B cell (primary cell): ENCODE measurements at regions not wholly inside any gene's neighbourhood (a gene's known extent, or its start where the extent isn't known, plus 50 kb on each side); places are given as distances from the start of the nearest gene placed in this dataset.

Source experiments
- ATAC-seq: fragments of 200-7000 bp; cut with Tn5 transposase; one replicate; pipeline ENCODE4 v1.10.0; 2021; ENCODE audit warnings: low read depth, mild to moderate bottlenecking, moderate number of reproducible peaks, moderate library complexity
- CTCF ChIA-PET: fragments of 350-600 bp; sonication (Branson Sonifier 250); formaldehyde crosslinking; loops from one replicate; lab custom pipeline; 2021; ENCODE audit warnings: antibody characterized with exemption, inconsistent platforms; lab: Charles Lee
- POLR2A ChIA-PET: fragments of 350-600 bp; sonication (Branson Sonifier 250); formaldehyde crosslinking; loops from one replicate; lab custom pipeline; 2021; ENCODE audit warnings: antibody characterized with exemption; lab: Charles Lee
- DNase-seq: peaks from one replicate; pipeline ENCODE4 v3.0.0; 2013
- H2AFZ ChIP-seq: 2 replicates; pipeline ENCODE4 v1.6.1; 2012; ENCODE audit warnings: mild to moderate bottlenecking, low read depth, low read length; ENCODE audit not compliant: insufficient read depth, poor library complexity, severe bottlenecking
- H3K27ac ChIP-seq, 2 donors: 1 replicate in 1 of 2; 2 replicates in 1 of 2; pipeline ENCODE4 v1.5.1; 2012 to 2013; ENCODE audit warnings: low read length in 2 of 2, mild to moderate bottlenecking in 2 of 2, moderate library complexity in 1 of 2
- H3K27me3 ChIP-seq, 4 experiments: fragments of 200-600 bp in 1 of 4; sonication (generic) in 1 of 4; replicated peaks in 1 of 4; 1 replicate in 2 of 4; 2 replicates in 2 of 4; pipeline versions ENCODE4 v1.6.1 to v1.7.0; 2013 to 2016; ENCODE audit warnings: low read length in 3 of 4, mild to moderate bottlenecking in 2 of 4, mixed read lengths in 1 of 4, moderate library complexity in 1 of 4; ENCODE audit not compliant: insufficient read depth in 4 of 4, control insufficient read depth in 3 of 4; ENCODE audit errors: control extremely low read depth in 1 of 4
- H3K36me3 ChIP-seq, 2 experiments: replicated peaks in 1 of 2; 1 replicate in 1 of 2; 2 replicates in 1 of 2; pipeline versions ENCODE4 v1.6.1 to v1.7.1; 2013; ENCODE audit warnings: low read length in 1 of 2; ENCODE audit not compliant: insufficient read depth in 2 of 2, control insufficient read depth in 1 of 2; ENCODE audit errors: control extremely low read depth in 1 of 2, extremely low read depth in 1 of 2
- H3K4me1 ChIP-seq, 2 donors: fragments of 200-600 bp in 1 of 2; sonication (generic) in 1 of 2; 1 replicate in 1 of 2; 2 replicates in 1 of 2; pipeline versions ENCODE4 v1.5.1 to v1.6.1; 2013 to 2017; ENCODE audit warnings: low read length in 2 of 2; ENCODE audit not compliant: control insufficient read depth in 2 of 2, insufficient read depth in 2 of 2
- H3K4me2 ChIP-seq: replicated peaks from 2 replicates; pipeline ENCODE3; 2012; ENCODE audit warnings: mild to moderate bottlenecking, low read depth, low read length; ENCODE audit not compliant: poor library complexity, severe bottlenecking
- H3K4me3 ChIP-seq, 5 experiments: fragments of 200-600 bp in 1 of 5; sonication (generic) in 1 of 5; 1 replicate in 3 of 5; 2 replicates in 2 of 5; pipeline versions ENCODE4 v1.5.1 to v1.7.0; 2011 to 2016; ENCODE audit warnings: low read length in 4 of 5, mild to moderate bottlenecking in 4 of 5, low read depth in 2 of 5, control low read depth in 1 of 5, moderate library complexity in 1 of 5; ENCODE audit not compliant: insufficient read depth in 1 of 5; ENCODE audit errors: control extremely low read depth in 1 of 5, extremely low read depth in 1 of 5
- H3K79me2 ChIP-seq: fragments of 200-600 bp; sonication (generic); one replicate; pipeline ENCODE4 v1.6.0; 2016; ENCODE audit warnings: low read length; ENCODE audit not compliant: control insufficient read depth, insufficient read depth
- H3K9ac ChIP-seq: fragments of 200-600 bp; sonication (generic); 2 replicates; pipeline ENCODE4 v1.6.1; 2017; ENCODE audit warnings: mild to moderate bottlenecking, low read length, moderate library complexity
- H3K9me3 ChIP-seq, 3 donors: one replicate each; pipeline versions ENCODE4 v1.6.1 to v1.7.1; 2013; ENCODE audit warnings: low read length in 2 of 3; ENCODE audit not compliant: control insufficient read depth in 2 of 3, insufficient read depth in 1 of 3; ENCODE audit errors: control extremely low read depth in 1 of 3
- H4K20me1 ChIP-seq: 2 replicates; pipeline ENCODE4 v1.6.0; 2012; ENCODE audit warnings: mild to moderate bottlenecking, low read length; ENCODE audit not compliant: insufficient read depth, control insufficient read depth, poor library complexity, severe bottlenecking
- H3K27ac Mint-ChIP-seq: one replicate; pipeline ENCODE4 v1.8.0; 2021; ENCODE audit warnings: mixed read lengths
- H3K27me3 Mint-ChIP-seq: one replicate; pipeline ENCODE4 v1.8.0; 2021; ENCODE audit warnings: mixed read lengths
- H3K4me1 Mint-ChIP-seq: one replicate; pipeline ENCODE4 v1.8.0; 2021; ENCODE audit warnings: mixed read lengths
- H3K4me3 Mint-ChIP-seq: one replicate; pipeline ENCODE4 v1.8.0; 2021; ENCODE audit warnings: mixed read lengths
- H3K9me3 Mint-ChIP-seq: one replicate; pipeline ENCODE4 v1.8.0; 2022; ENCODE audit warnings: mixed read lengths; ENCODE audit not compliant: insufficient read depth
- CTCF ChIP-seq: fragments of 200-600 bp; IDR thresholded peaks from one replicate; pipeline ENCODE4 v1.8.0; 2022; ENCODE audit warnings: antibody characterized with exemption, mild to moderate bottlenecking
- EZH2 ChIP-seq: IDR thresholded peaks from 2 replicates; pipeline ENCODE4 v1.6.1; 2012; ENCODE audit warnings: borderline replicate concordance, low read depth, mild to moderate bottlenecking, moderate library complexity, low read length; ENCODE audit not compliant: insufficient read depth, poor library complexity, severe bottlenecking
- WGBS: methylation state at CpG from one replicate; pipeline ENCODE4 v1.1.5; 2013; ENCODE audit warnings: missing lambda C conversion rate; ENCODE audit not compliant: insufficient coverage; 5-methylcytosine and 5-hydroxymethylcytosine counted together
- intact Hi-C: fragments of 100-400 bp; cut with micrococcal nuclease; formaldehyde crosslinking; loops from one replicate; pipeline ENCODE4 v1.10.0; 2022

- H3K9me3 ChIP-seq = peaks cover 0 to 3% (median 0%) of the 10 kb centered on the region in 3 donors
- POLR2A ChIA-PET = no interaction called here
- no peak for DNase-seq
- Mint-ChIP-seq H3K4me1 (peaks cover 7% of the 10 kb centered on the region), H3K27me3 (peaks cover 9% of the 10 kb centered on the region), H3K9me3 (no peaks in the 10 kb centered on the region), H3K4me3 (no peak overlapping the region), H3K27ac (no peak overlapping the region)
- ATAC-seq = no peak
- H3K9ac ChIP-seq = no peak overlapping the region
- no peaks in the 10 kb centered on the region for H4K20me1 ChIP-seq
- CTCF ChIA-PET = interaction anchor here (1.1 kb wide), 1 partner anchor 22 kb away, joined by 3 read pairs; no protein-coding TSS in a partner anchor
- no peaks in the 10 kb centered on the region for H3K36me3 ChIP-seq
- no peak overlapping the region for H2AFZ ChIP-seq
- intact Hi-C loops = no loop called here
- TF ChIP-seq EZH2 (no peak), CTCF (no peak)
- H3K27me3 ChIP-seq = peaks cover 0 to 2% (median 0%) of the 10 kb centered on the region in 4 experiments
- no peak overlapping the region for H3K27ac ChIP-seq
- WGBS = 75% methylated on average over 1 of the region's 1 CpG
- H3K79me2 ChIP-seq = no peaks in the 10 kb centered on the region
- H3K4me3 ChIP-seq = no peak overlapping the region
- peaks cover 9 to 10% of the 10 kb centered on the region in 2 donors for H3K4me1 ChIP-seq
- no peak overlapping the region for H3K4me2 ChIP-seq
Observed at GRCh38 chr1:157916887-157917570, 75.4 kb upstream of the CD5L start.

GRCh38 chr1:157920748-157921147 lies 72.7 kb upstream of the KIRREL1 start:
- Histone ChIP-seq H3K9ac (no peak overlapping the region), H3K4me3 (no peak overlapping the region), H3K4me2 (no peak overlapping the region), H3K27ac (no peak overlapping the region), H2AFZ (no peak overlapping the region), H3K79me2 (no peaks in the 10 kb centered on the region), H4K20me1 (no peaks in the 10 kb centered on the region), H3K9me3 (no peaks in the 10 kb centered on the region), H3K27me3 (no peaks in the 10 kb centered on the region), H3K36me3 (no peaks in the 10 kb centered on the region), H3K4me1 (peaks cover 9 to 10% of the 10 kb centered on the region in 2 donors)
- intact Hi-C loops = no loop called here
- Mint-ChIP-seq H3K9me3 (no peaks in the 10 kb centered on the region), H3K27ac (no peak overlapping the region), H3K4me3 (no peak overlapping the region), H3K27me3 (peaks cover 6% of the 10 kb centered on the region), H3K4me1 (peaks cover 7% of the 10 kb centered on the region)
- ATAC-seq = no peak
- DNase-seq = no peak
- TF ChIP-seq EZH2 (no peak), CTCF (no peak)
- POLR2A ChIA-PET = no interaction called here
- no CpG with 5 or more reads among the region's 2 CpGs for WGBS
- CTCF ChIA-PET = interaction anchor here (1.0 kb wide), 1 partner anchor 9 kb away, joined by 4 read pairs; no protein-coding TSS in a partner anchor
